Neural progenitor cell (in vitro differentiated cells): ENCODE measurements at regions not wholly inside any gene's neighbourhood (a gene's known extent, or its start where the extent isn't known, plus 50 kb on each side); places are given as distances from the start of the nearest gene placed in this dataset. TPM values are rescaled to one million over a fixed set of nuclear protein-coding genes. Genes with fewer than 3 reads are reported as not detected.

Experiments used
- DNase-seq: peaks from one replicate; pipeline ENCODE4 v3.0.0-alpha.2; 2016; ENCODE audit warnings: low spot score
- H2AFZ ChIP-seq: fragments of 200-600 bp; sonication (generic); replicated peaks from 2 replicates; pipeline ENCODE4 v1.6.1; 2016; ENCODE audit warnings: antibody characterized with exemption
- H3F3A ChIP-seq: fragments of 200-600 bp; sonication (generic); 2 replicates; pipeline ENCODE4 v1.6.1; 2016; ENCODE audit warnings: antibody characterized with exemption, low read depth
- H3K27ac ChIP-seq: fragments of 200-600 bp; sonication (generic); 2 replicates; pipeline ENCODE4 v1.5.1; 2016; ENCODE audit warnings: mild to moderate bottlenecking
- H3K27me3 ChIP-seq: fragments of 200-600 bp; sonication (generic); 2 replicates; pipeline ENCODE4 v1.6.1; 2016; ENCODE audit warnings: mild to moderate bottlenecking, moderate library complexity
- H3K36me3 ChIP-seq: fragments of 200-600 bp; sonication (generic); 2 replicates; pipeline ENCODE4 v1.5.1; 2016
- H3K4me1 ChIP-seq: fragments of 200-600 bp; sonication (generic); 2 replicates; pipeline ENCODE4 v1.6.1; 2016; ENCODE audit warnings: mixed run types
- H3K4me2 ChIP-seq: fragments of 200-600 bp; sonication (generic); 2 replicates; pipeline ENCODE4 v1.6.1; 2016
- H3K4me3 ChIP-seq: fragments of 200-600 bp; sonication (generic); 2 replicates; pipeline ENCODE4 v1.5.1; 2016
- H3K79me2 ChIP-seq: fragments of 200-600 bp; sonication (generic); 2 replicates; pipeline ENCODE4 v1.6.1; 2016; ENCODE audit warnings: low read depth
- H3K9ac ChIP-seq: fragments of 200-600 bp; sonication (generic); 2 replicates; pipeline ENCODE4 v1.6.1; 2016
- H3K9me3 ChIP-seq: fragments of 200-600 bp; sonication (generic); 2 replicates; pipeline ENCODE4 v1.5.1; 2016; ENCODE audit warnings: low read depth
- H4K20me1 ChIP-seq: fragments of 200-600 bp; sonication (generic); 2 replicates; pipeline ENCODE4 v1.6.1; 2016; ENCODE audit warnings: low read depth
- H3K27ac Mint-ChIP-seq: 3 replicates; pipeline ENCODE4 v1.8.0; 2021; ENCODE audit warnings: mixed read lengths
- H3K27me3 Mint-ChIP-seq: 2 replicates; pipeline ENCODE4 v1.8.0; 2022; ENCODE audit warnings: low read depth, mild to moderate bottlenecking, inconsistent platforms, moderate library complexity, mixed read lengths; ENCODE audit not compliant: insufficient read depth
- H3K36me3 Mint-ChIP-seq: 3 replicates; pipeline ENCODE4 v1.8.0; 2021; ENCODE audit warnings: mixed read lengths
- H3K4me1 Mint-ChIP-seq: 3 replicates; pipeline ENCODE4 v1.8.0; 2021; ENCODE audit warnings: mixed read lengths
- H3K4me3 Mint-ChIP-seq: 3 replicates; pipeline ENCODE4 v1.8.0; 2021; ENCODE audit warnings: mild to moderate bottlenecking, moderate library complexity, mixed read lengths
- H3K9me3 Mint-ChIP-seq: 3 replicates; pipeline ENCODE4 v1.8.0; 2020; ENCODE audit warnings: mixed read lengths
- CTCF ChIP-seq: fragments of 200-600 bp; sonication (generic); IDR thresholded peaks from 2 replicates; pipeline ENCODE4 v1.5.1; 2017; ENCODE audit warnings: antibody characterized with exemption, mild to moderate bottlenecking
- EZH2 ChIP-seq: fragments of 200-600 bp; sonication (generic); IDR thresholded peaks from 2 replicates; pipeline ENCODE4 v1.6.1; 2017; ENCODE audit warnings: antibody characterized with exemption, mild to moderate bottlenecking, moderate library complexity
- EZH2phosphoT487 ChIP-seq: fragments of 200-600 bp; sonication (generic); IDR thresholded peaks from 2 replicates; pipeline ENCODE4 v1.6.1; 2017; ENCODE audit warnings: antibody characterized with exemption
- small RNA-seq: library from RNA; depleted of rRNA; stranded (forward); fragments of <200 nt; gene quantifications from one replicate; pipeline ENCODE3, GENCODE V24; 2015

- Mint-ChIP-seq H3K4me1 (peaks cover 6% of the 10 kb centered on the region), H3K9me3 (peaks cover 3% of the 10 kb centered on the region), H3K4me3 (no peak overlapping the region), H3K36me3 (no peaks in the 10 kb centered on the region), H3K27ac (no peak overlapping the region), H3K27me3 (no peaks in the 10 kb centered on the region)
- Histone ChIP-seq H3K4me3 (no peak overlapping the region), H2AFZ (no peak overlapping the region), H3K4me1 (peaks cover 7% of the 10 kb centered on the region), H3K9ac (no peak overlapping the region), H3K36me3 (no peaks in the 10 kb centered on the region), H3F3A (peaks cover 10% of the 10 kb centered on the region), H3K27me3 (no peaks in the 10 kb centered on the region), H3K79me2 (no peaks in the 10 kb centered on the region), H3K9me3 (no peaks in the 10 kb centered on the region), H4K20me1 (no peaks in the 10 kb centered on the region), H3K27ac (no peak overlapping the region), H3K4me2 (no peak overlapping the region)
- no peak for DNase-seq
- no peak for TF ChIP-seq EZH2
Measured at GRCh38 chr11:33411751-33412150, 154.6 kb downstream of the HIPK3 start.

- no peaks in the 10 kb centered on the region for H3K27me3 Mint-ChIP-seq
Measured at GRCh38 chr11:33410086-33410765, 153.0 kb downstream of the HIPK3 start.

More at GRCh38 chr11:33410086-33410765, 153.0 kb downstream of the HIPK3 start:
- H3K4me2 ChIP-seq = no peak overlapping the region
- no peak overlapping the region for H3K4me3 ChIP-seq
- H3K9ac ChIP-seq = no peak overlapping the region
- no peaks in the 10 kb centered on the region for H4K20me1 ChIP-seq
- Mint-ChIP-seq H3K27ac (no peak overlapping the region), H3K4me1 (peaks cover 10% of the 10 kb centered on the region), H3K9me3 (peaks cover 3% of the 10 kb centered on the region), H3K4me3 (no peak overlapping the region), H3K36me3 (no peaks in the 10 kb centered on the region)
- no peaks in the 10 kb centered on the region for H3K79me2 ChIP-seq
- H3K27ac ChIP-seq = no peak overlapping the region
- H3K4me1 ChIP-seq = peaks cover 7% of the 10 kb centered on the region
- no peak overlapping the region for H2AFZ ChIP-seq
- no peaks in the 10 kb centered on the region for H3K9me3 ChIP-seq
- DNase-seq = no peak
- peaks cover 10% of the 10 kb centered on the region for H3F3A ChIP-seq
- H3K27me3 ChIP-seq = no peaks in the 10 kb centered on the region
- no peaks in the 10 kb centered on the region for H3K36me3 ChIP-seq
- TF ChIP-seq EZH2phosphoT487 (no peak), CTCF (no peak)

Small RNAs in the stretch of these regions (small RNA-seq; reads per million reads assigned to genes)
- not detected for gene AL133399.1
